Neural crest cell (in vitro differentiated cells): ENCODE measurements at regions not wholly inside any gene's neighbourhood (a gene's known extent, or its start where the extent isn't known, plus 50 kb on each side); places are given as distances from the start of the nearest gene placed in this dataset.

Experiments
- DNase-seq: peaks from one replicate; pipeline ENCODE4 v3.0.0; 2021; ENCODE audit warnings: low read depth, mixed read lengths, low spot score
- H3K27ac Mint-ChIP-seq: one replicate; pipeline ENCODE4 v1.8.0; 2021; ENCODE audit warnings: mild to moderate bottlenecking, mixed read lengths; ENCODE audit not compliant: unreplicated experiment
- H3K27me3 Mint-ChIP-seq: 2 replicates; pipeline ENCODE4 v1.8.0; 2021; ENCODE audit warnings: low read depth, mild to moderate bottlenecking, mixed read lengths
- H3K36me3 Mint-ChIP-seq: 2 replicates; pipeline ENCODE4 v1.8.0; 2021; ENCODE audit warnings: low read depth, mild to moderate bottlenecking, mixed read lengths
- H3K4me1 Mint-ChIP-seq: 2 replicates; pipeline ENCODE4 v1.8.0; 2021; ENCODE audit warnings: mixed read lengths
- H3K4me3 Mint-ChIP-seq: one replicate; pipeline ENCODE4 v1.8.0; 2021; ENCODE audit warnings: mild to moderate bottlenecking, mixed read lengths
- H3K9me3 Mint-ChIP-seq: 2 replicates; pipeline ENCODE4 v1.8.0; 2021; ENCODE audit warnings: mixed read lengths
- CTCF ChIP-seq: fragments of 200-600 bp; sonication (generic); conservative IDR thresholded peaks from 2 replicates; pipeline ENCODE4 v1.5.0; 2021; ENCODE audit warnings: antibody characterized with exemption, mild to moderate bottlenecking

GRCh38 chr4:189124149-189124758 is 816.4 kb upstream of the FRG1 start:
- Mint-ChIP-seq H3K4me1 (no peaks in the 10 kb centered on the region), H3K4me3 (no peak overlapping the region), H3K36me3 (peaks cover 2% of the 10 kb centered on the region), H3K27me3 (no peaks in the 10 kb centered on the region), H3K9me3 (peaks cover 9% of the 10 kb centered on the region), H3K27ac (no peak overlapping the region)
- peak; percentile 80 for TF ChIP-seq CTCF
- DNase-seq: peak; percentile 40

GRCh38 chr4:189124791-189125190 is 815.9 kb upstream of the FRG1 start:
- H3K4me1 Mint-ChIP-seq: no peaks in the 10 kb centered on the region
- no peak for DNase-seq
- peaks cover 9% of the 10 kb centered on the region for H3K9me3 Mint-ChIP-seq
- no peak overlapping the region for H3K27ac Mint-ChIP-seq
- no peak overlapping the region for H3K4me3 Mint-ChIP-seq
- H3K27me3 Mint-ChIP-seq: no peaks in the 10 kb centered on the region
- TF ChIP-seq CTCF: no peak
- peaks cover 2% of the 10 kb centered on the region for H3K36me3 Mint-ChIP-seq

- H3K27ac Mint-ChIP-seq: no peak overlapping the region
- H3K36me3 Mint-ChIP-seq: peaks cover 2% of the 10 kb centered on the region
- TF ChIP-seq CTCF: no peak
These were observed 814.6 kb upstream of the FRG1 start for GRCh38 chr4:189126040-189126439.

GRCh38 chr4:189128341-189128740 is 812.3 kb upstream of the FRG1 start:
- Mint-ChIP-seq H3K4me1 (no peaks in the 10 kb centered on the region), H3K27me3 (no peaks in the 10 kb centered on the region), H3K36me3 (no peaks in the 10 kb centered on the region), H3K9me3 (peaks cover 3% of the 10 kb centered on the region), H3K4me3 (no peak overlapping the region), H3K27ac (no peak overlapping the region)
- DNase-seq: no peak
- no peak for TF ChIP-seq CTCF

More at GRCh38 chr4:189126040-189126439, 814.6 kb upstream of the FRG1 start:
- Mint-ChIP-seq H3K4me1 (no peaks in the 10 kb centered on the region), H3K9me3 (peaks cover 9% of the 10 kb centered on the region), H3K4me3 (no peak overlapping the region), H3K27me3 (no peaks in the 10 kb centered on the region)
- no peak for DNase-seq

- no peak for DNase-seq
- no peaks in the 10 kb centered on the region for H3K27me3 Mint-ChIP-seq
- no peak for TF ChIP-seq CTCF
- H3K4me1 Mint-ChIP-seq: no peaks in the 10 kb centered on the region
- no peak overlapping the region for H3K27ac Mint-ChIP-seq
- no peaks in the 10 kb centered on the region for H3K36me3 Mint-ChIP-seq
- peaks cover 3% of the 10 kb centered on the region for H3K9me3 Mint-ChIP-seq
- no peak overlapping the region for H3K4me3 Mint-ChIP-seq
These were observed 811.5 kb upstream of the FRG1 start for GRCh38 chr4:189129044-189129694.
